Mucosa of descending colon (tissue), 3 donors: ENCODE measurements at regions not wholly inside any gene's neighbourhood (a gene's known extent, or its start where the extent isn't known, plus 50 kb on each side); places are given as distances from the start of the nearest gene placed in this dataset.

ENCODE experiments used
- ATAC-seq: fragments of 200-7000 bp; cut with Tn5 transposase; one replicate; pipeline ENCODE4 v1.9.1; 2020; ENCODE audit warnings: mild to moderate bottlenecking, moderate library complexity
- DNase-seq, 3 donors: peaks; one replicate each; pipeline ENCODE4 v3.0.0-alpha.2; 2020
- H3K36me3 ChIP-seq: fragments of 200-600 bp; one replicate; pipeline ENCODE4 v1.8.0; 2021; ENCODE audit warnings: low read depth, mild to moderate bottlenecking
- H3K4me1 ChIP-seq: fragments of 200-600 bp; one replicate; pipeline ENCODE4 v1.8.0; 2021; ENCODE audit warnings: low read depth, mild to moderate bottlenecking
- H3K4me3 ChIP-seq: fragments of 200-600 bp; one replicate; pipeline ENCODE4 v1.8.0; 2021; ENCODE audit warnings: mild to moderate bottlenecking
- H3K9me3 ChIP-seq: fragments of 200-600 bp; one replicate; pipeline ENCODE4 v1.8.0; 2021; ENCODE audit warnings: mild to moderate bottlenecking
- CTCF ChIP-seq: fragments of 200-600 bp; IDR thresholded peaks from one replicate; pipeline ENCODE4 v1.8.0; 2022; ENCODE audit warnings: antibody characterized with exemption, mild to moderate bottlenecking
- intact Hi-C, 2 donors: fragments of 100-400 bp; cut with DNase I in 1 of 2; cut with micrococcal nuclease in 1 of 2; formaldehyde crosslinking; loops; one replicate each; pipeline versions ENCODE4 v1.11.0 to v1.11.1; 2022; cut with DNase I, micrococcal nuclease
- donor health status: DM: no; HTN: no; CAD: no; lungs with moderate emphysema.
- donor health status: DM: no; HTN: no; CAD: no.
- donor health status: DM: no; HTN: yes; CAD: no.

GRCh38 chr12:67819902-67820301, 169.3 kb upstream of the IFNG-AS1 start:
- intact Hi-C loops: no loop called here
- Histone ChIP-seq H3K36me3 (no peaks in the 10 kb centered on the region), H3K9me3 (peaks cover 16% of the 10 kb centered on the region), H3K4me3 (no peak overlapping the region), H3K4me1 (no peaks in the 10 kb centered on the region)
- no peak for TF ChIP-seq CTCF
- no peak for ATAC-seq
- no peak for DNase-seq

- no peak for ATAC-seq
- H3K4me1 ChIP-seq: no peaks in the 10 kb centered on the region
- no peak overlapping the region for H3K4me3 ChIP-seq
- peaks cover 12% of the 10 kb centered on the region for H3K9me3 ChIP-seq
- intact Hi-C loops: no loop called here
- no peak for TF ChIP-seq CTCF
- DNase-seq: no peak
- no peaks in the 10 kb centered on the region for H3K36me3 ChIP-seq
Measured at GRCh38 chr12:67820694-67821093, 168.6 kb upstream of the IFNG-AS1 start.

GRCh38 chr12:67822826-67823225, 166.4 kb upstream of the IFNG-AS1 start:
- H3K4me3 ChIP-seq: no peak overlapping the region
- intact Hi-C loops: no loop called here
- ATAC-seq: no peak
- no peak for DNase-seq
- no peaks in the 10 kb centered on the region for H3K4me1 ChIP-seq
- no peaks in the 10 kb centered on the region for H3K36me3 ChIP-seq
- no peak for TF ChIP-seq CTCF
- no peaks in the 10 kb centered on the region for H3K9me3 ChIP-seq

- H3K9me3 ChIP-seq: no peaks in the 10 kb centered on the region
- DNase-seq (no peak), ATAC-seq (no peak)
- H3K36me3 ChIP-seq: no peaks in the 10 kb centered on the region
- no peaks in the 10 kb centered on the region for H3K4me1 ChIP-seq
- no peak for TF ChIP-seq CTCF
- intact Hi-C loops: no loop called here
- H3K4me3 ChIP-seq: no peak overlapping the region
Measured at GRCh38 chr12:67826148-67826547, 163.1 kb upstream of the IFNG-AS1 start.

- Histone ChIP-seq H3K9me3 (no peaks in the 10 kb centered on the region), H3K4me1 (no peaks in the 10 kb centered on the region), H3K36me3 (no peaks in the 10 kb centered on the region), H3K4me3 (no peak overlapping the region)
- intact Hi-C loops: no loop called here
- DNase-seq (peak in 1 of 3 donors; percentile 33), ATAC-seq (peak; percentile 92)
- TF ChIP-seq CTCF: no peak
Measured at GRCh38 chr12:67826946-67827720, 162.1 kb upstream of the IFNG-AS1 start.
